B cell (primary cell): ENCODE measurements at regions not wholly inside any gene's neighbourhood (a gene's known extent, or its start where the extent isn't known, plus 50 kb on each side); places are given as distances from the start of the nearest gene placed in this dataset.

Experiments
- EZH2 ChIP-seq: IDR thresholded peaks from 2 replicates; pipeline ENCODE4 v1.6.1; 2012; ENCODE audit warnings: borderline replicate concordance, low read depth, mild to moderate bottlenecking, moderate library complexity, low read length; ENCODE audit not compliant: insufficient read depth, poor library complexity, severe bottlenecking
- TF ChIP-seq, protein P1 (sequence below): fragments of 200-600 bp; IDR thresholded peaks from one replicate; pipeline ENCODE4 v1.8.0; 2022; ENCODE audit warnings: antibody characterized with exemption, mild to moderate bottlenecking

GRCh38 chr14:66341239-66341638 lies 144.9 kb upstream of the CCDC196 start:
- TF ChIP-seq, protein P1, sequence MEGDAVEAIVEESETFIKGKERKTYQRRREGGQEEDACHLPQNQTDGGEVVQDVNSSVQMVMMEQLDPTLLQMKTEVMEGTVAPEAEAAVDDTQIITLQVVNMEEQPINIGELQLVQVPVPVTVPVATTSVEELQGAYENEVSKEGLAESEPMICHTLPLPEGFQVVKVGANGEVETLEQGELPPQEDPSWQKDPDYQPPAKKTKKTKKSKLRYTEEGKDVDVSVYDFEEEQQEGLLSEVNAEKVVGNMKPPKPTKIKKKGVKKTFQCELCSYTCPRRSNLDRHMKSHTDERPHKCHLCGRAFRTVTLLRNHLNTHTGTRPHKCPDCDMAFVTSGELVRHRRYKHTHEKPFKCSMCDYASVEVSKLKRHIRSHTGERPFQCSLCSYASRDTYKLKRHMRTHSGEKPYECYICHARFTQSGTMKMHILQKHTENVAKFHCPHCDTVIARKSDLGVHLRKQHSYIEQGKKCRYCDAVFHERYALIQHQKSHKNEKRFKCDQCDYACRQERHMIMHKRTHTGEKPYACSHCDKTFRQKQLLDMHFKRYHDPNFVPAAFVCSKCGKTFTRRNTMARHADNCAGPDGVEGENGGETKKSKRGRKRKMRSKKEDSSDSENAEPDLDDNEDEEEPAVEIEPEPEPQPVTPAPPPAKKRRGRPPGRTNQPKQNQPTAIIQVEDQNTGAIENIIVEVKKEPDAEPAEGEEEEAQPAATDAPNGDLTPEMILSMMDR = no peak
- TF ChIP-seq EZH2 = no peak
